OCI-LY1 (cell line): ENCODE measurements at regions not wholly inside any gene's neighbourhood (a gene's known extent, or its start where the extent isn't known, plus 50 kb on each side); places are given as distances from the start of the nearest gene placed in this dataset.
A peak's percentile ranks its signal among the peaks of the same experiment; 100 is the strongest.

ENCODE experiments used
- H2AFZ ChIP-seq: fragments of 200-600 bp; sonication (generic), shearing (Covaris generic); 2 replicates; pipeline ENCODE4 v1.6.0; 2014; ENCODE audit warnings: antibody characterized with exemption, mild to moderate bottlenecking, low read length
- H3F3A ChIP-seq: fragments of 200-600 bp; sonication (generic), shearing (Covaris generic); 2 replicates; pipeline ENCODE4 v1.6.0; 2014; ENCODE audit warnings: mild to moderate bottlenecking, antibody characterized with exemption, low read length, moderate library complexity; ENCODE audit not compliant: insufficient read depth
- H3K27ac ChIP-seq: fragments of 200-600 bp; sonication (generic); 2 replicates; pipeline ENCODE4 v1.5.1; 2014; ENCODE audit warnings: low read length, mixed run types, mild to moderate bottlenecking, low read depth; ENCODE audit not compliant: poor library complexity, severe bottlenecking
- H3K27me3 ChIP-seq: fragments of 200-600 bp; sonication (generic); 2 replicates; pipeline ENCODE4 v1.6.0; 2014; ENCODE audit warnings: antibody characterized with exemption, mild to moderate bottlenecking, low read length, moderate library complexity; ENCODE audit not compliant: insufficient read depth
- H3K36me3 ChIP-seq: fragments of 200-600 bp; sonication (generic); 2 replicates; pipeline ENCODE4 v1.6.1; 2014; ENCODE audit warnings: mild to moderate bottlenecking, antibody characterized with exemption, low read length, moderate library complexity, mixed read lengths; ENCODE audit not compliant: insufficient read depth
- H3K4me1 ChIP-seq: fragments of 200-600 bp; sonication (generic); 2 replicates; pipeline ENCODE4 v1.5.1; 2014; ENCODE audit warnings: mild to moderate bottlenecking, low read length, moderate library complexity; ENCODE audit not compliant: insufficient read depth, severe bottlenecking
- H3K4me2 ChIP-seq: fragments of 200-600 bp; sonication (generic), shearing (Covaris generic); 2 replicates; pipeline ENCODE4 v1.6.1; 2014; ENCODE audit warnings: low read length
- H3K4me3 ChIP-seq: fragments of 200-600 bp; sonication (generic); 2 replicates; pipeline ENCODE4 v1.5.1; 2014; ENCODE audit warnings: low read length, low read depth, mild to moderate bottlenecking, mixed read lengths; ENCODE audit not compliant: poor library complexity, severe bottlenecking
- H3K79me2 ChIP-seq: fragments of 200-600 bp; shearing (Covaris generic); 2 replicates; pipeline ENCODE4 v1.6.1; 2016; ENCODE audit warnings: mixed run types, low read length, mixed read lengths; ENCODE audit not compliant: insufficient read depth
- H3K9ac ChIP-seq: fragments of 200-600 bp; sonication (generic), shearing (Covaris generic); 2 replicates; pipeline ENCODE4 v1.6.1; 2014; ENCODE audit warnings: mild to moderate bottlenecking, low read length, mixed read lengths
- H3K9me2 ChIP-seq: fragments of 200-600 bp; sonication (generic), shearing (Covaris generic); 2 replicates; pipeline ENCODE4 v1.6.1; 2014; ENCODE audit warnings: low read depth, mild to moderate bottlenecking, low read length, mixed read lengths
- H3K9me3 ChIP-seq: fragments of 200-600 bp; shearing (Covaris generic); 2 replicates; pipeline ENCODE4 v1.6.1; 2014; ENCODE audit warnings: low read length, mixed read lengths
- H4K20me1 ChIP-seq: fragments of 200-600 bp; sonication (generic), shearing (Covaris generic); 2 replicates; pipeline ENCODE4 v1.6.0; 2016; ENCODE audit warnings: mild to moderate bottlenecking, low read length; ENCODE audit not compliant: insufficient read depth
- EZH2 ChIP-seq: fragments of 200-600 bp; sonication (generic), shearing (Covaris generic); IDR thresholded peaks from 2 replicates; pipeline ENCODE4 v1.8.0; 2017; ENCODE audit warnings: borderline replicate concordance, mixed run types, mild to moderate bottlenecking, antibody characterized with exemption, low read length, moderate library complexity, mixed read lengths
- TF ChIP-seq, protein P1 (sequence below): fragments of 200-600 bp; sonication (generic), shearing (Covaris generic); IDR thresholded peaks from 2 replicates; pipeline ENCODE4 v1.5.1; 2017; ENCODE audit warnings: mild to moderate bottlenecking, antibody characterized with exemption, low read length, moderate library complexity, mixed read lengths

DNA sequence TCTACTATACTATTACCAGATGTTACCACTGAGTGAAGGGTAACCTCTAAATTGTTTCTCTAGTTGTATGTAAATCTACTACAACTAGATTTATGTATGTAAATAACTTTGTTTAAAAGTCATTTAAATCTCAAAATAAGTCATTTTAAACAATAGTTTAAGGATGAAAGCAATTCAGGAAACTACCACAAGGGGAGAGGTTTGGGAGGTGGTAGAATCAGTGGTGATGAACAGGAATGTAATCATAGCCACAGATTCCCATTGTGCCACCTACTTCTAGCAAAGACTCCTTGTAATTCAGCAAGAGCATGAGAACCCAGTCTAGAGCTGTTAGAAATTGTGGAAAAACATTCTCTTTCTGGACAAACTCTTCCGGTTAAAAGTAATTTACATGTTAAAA lies 234.6 kb downstream of the SLC7A11 start:
- Histone ChIP-seq H3K27ac (no peak overlapping the region), H3F3A (no peaks in the 10 kb centered on the region), H3K4me2 (no peak overlapping the region), H3K27me3 (no peaks in the 10 kb centered on the region), H3K9me3 (no peaks in the 10 kb centered on the region), H3K4me3 (no peak overlapping the region), H3K4me1 (no peaks in the 10 kb centered on the region), H3K79me2 (no peaks in the 10 kb centered on the region), H3K9me2 (no peaks in the 10 kb centered on the region), H2AFZ (no peak overlapping the region), H4K20me1 (no peaks in the 10 kb centered on the region), H3K9ac (no peak overlapping the region), H3K36me3 (no peaks in the 10 kb centered on the region)
- TF ChIP-seq, protein P1, sequence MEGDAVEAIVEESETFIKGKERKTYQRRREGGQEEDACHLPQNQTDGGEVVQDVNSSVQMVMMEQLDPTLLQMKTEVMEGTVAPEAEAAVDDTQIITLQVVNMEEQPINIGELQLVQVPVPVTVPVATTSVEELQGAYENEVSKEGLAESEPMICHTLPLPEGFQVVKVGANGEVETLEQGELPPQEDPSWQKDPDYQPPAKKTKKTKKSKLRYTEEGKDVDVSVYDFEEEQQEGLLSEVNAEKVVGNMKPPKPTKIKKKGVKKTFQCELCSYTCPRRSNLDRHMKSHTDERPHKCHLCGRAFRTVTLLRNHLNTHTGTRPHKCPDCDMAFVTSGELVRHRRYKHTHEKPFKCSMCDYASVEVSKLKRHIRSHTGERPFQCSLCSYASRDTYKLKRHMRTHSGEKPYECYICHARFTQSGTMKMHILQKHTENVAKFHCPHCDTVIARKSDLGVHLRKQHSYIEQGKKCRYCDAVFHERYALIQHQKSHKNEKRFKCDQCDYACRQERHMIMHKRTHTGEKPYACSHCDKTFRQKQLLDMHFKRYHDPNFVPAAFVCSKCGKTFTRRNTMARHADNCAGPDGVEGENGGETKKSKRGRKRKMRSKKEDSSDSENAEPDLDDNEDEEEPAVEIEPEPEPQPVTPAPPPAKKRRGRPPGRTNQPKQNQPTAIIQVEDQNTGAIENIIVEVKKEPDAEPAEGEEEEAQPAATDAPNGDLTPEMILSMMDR: peak; percentile 14
- no peak for TF ChIP-seq EZH2

DNA sequence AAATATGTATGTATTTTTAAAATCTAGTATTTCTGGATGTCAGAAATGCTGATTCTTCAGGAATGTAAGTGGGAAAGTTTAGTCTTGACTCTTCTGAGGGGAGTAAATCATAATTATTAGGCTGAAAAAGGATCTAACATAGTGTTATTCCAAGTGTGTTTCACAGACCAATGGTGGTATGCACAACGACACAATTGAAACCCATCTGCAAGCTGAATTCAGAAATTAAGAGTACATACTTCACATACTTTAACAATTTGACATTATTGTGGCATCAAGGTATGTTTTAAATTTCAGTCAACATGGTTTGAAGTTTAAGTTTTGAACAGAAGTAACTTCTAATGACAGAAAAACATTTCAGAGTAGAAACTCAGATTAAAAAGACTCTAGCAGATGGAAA lies 236.7 kb downstream of the SLC7A11 start:
- no peaks in the 10 kb centered on the region for H3K27me3 ChIP-seq
- no peaks in the 10 kb centered on the region for H3K4me1 ChIP-seq
- H3K4me2 ChIP-seq: no peak overlapping the region
- H2AFZ ChIP-seq: no peak overlapping the region
- no peak for TF ChIP-seq EZH2
- TF ChIP-seq, protein P1: no peak
- H3K9me3 ChIP-seq: no peaks in the 10 kb centered on the region
- no peaks in the 10 kb centered on the region for H4K20me1 ChIP-seq
- H3K36me3 ChIP-seq: no peaks in the 10 kb centered on the region
- no peaks in the 10 kb centered on the region for H3K9me2 ChIP-seq
- H3K4me3 ChIP-seq: no peak overlapping the region
- H3K27ac ChIP-seq: no peak overlapping the region
- no peaks in the 10 kb centered on the region for H3F3A ChIP-seq
- no peak overlapping the region for H3K9ac ChIP-seq
- no peaks in the 10 kb centered on the region for H3K79me2 ChIP-seq

GRCh38 chr4:138003248-138003647 lies 238.9 kb downstream of the SLC7A11 start:
- no peaks in the 10 kb centered on the region for H3K9me3 ChIP-seq
- no peaks in the 10 kb centered on the region for H3K79me2 ChIP-seq
- no peak overlapping the region for H2AFZ ChIP-seq
- H3K4me1 ChIP-seq: no peaks in the 10 kb centered on the region
- no peak overlapping the region for H3K27ac ChIP-seq
- no peak overlapping the region for H3K4me3 ChIP-seq
- no peaks in the 10 kb centered on the region for H3K27me3 ChIP-seq
- H3K9ac ChIP-seq: no peak overlapping the region
- H3F3A ChIP-seq: no peaks in the 10 kb centered on the region
- H3K4me2 ChIP-seq: no peak overlapping the region
- no peaks in the 10 kb centered on the region for H3K36me3 ChIP-seq
- no peaks in the 10 kb centered on the region for H4K20me1 ChIP-seq
- H3K9me2 ChIP-seq: no peaks in the 10 kb centered on the region
- no peak for TF ChIP-seq EZH2
- TF ChIP-seq, protein P1: no peak
